ENCODE measurements at regions not wholly inside any gene's neighbourhood (a gene's known extent, or its start where the extent isn't known, plus 50 kb on each side); places are given as distances from the start of the nearest gene placed in this dataset.
A peak's percentile ranks its signal among the peaks of the same experiment; 100 is the strongest.

- DNase-seq: peak; percentile 80
Observed at GRCh38 chr4:182969651-182970279, 52.6 kb upstream of the DCTD start.

GRCh38 chr4:182968917-182969650 is 51.9 kb upstream of the DCTD start:
- no peak for DNase-seq

GRCh38 chr4:182967403-182967802 is 50.2 kb upstream of the DCTD start:
- DNase-seq: no peak
